Peyer's patch (tissue), 4 donors: ENCODE measurements at regions not wholly inside any gene's neighbourhood (a gene's known extent, or its start where the extent isn't known, plus 50 kb on each side); places are given as distances from the start of the nearest gene placed in this dataset.

ENCODE experiments used
- DNase-seq, 3 donors: peaks; one replicate each; pipeline ENCODE4 v3.0.0-alpha.2; 2017 to 2019
- H3K27ac ChIP-seq, 4 donors: fragments of 200-600 bp; sonication (generic); one replicate each; pipeline ENCODE4 v1.5.1; 2016 to 2019
- H3K27me3 ChIP-seq, 2 donors: fragments of 200-600 bp; sonication (generic); one replicate each; pipeline ENCODE4 v1.5.1; 2019
- H3K36me3 ChIP-seq, 3 donors: fragments of 200-600 bp; sonication (generic); one replicate each; pipeline ENCODE4 v1.5.1; 2016 to 2019
- H3K4me1 ChIP-seq, 4 donors: fragments of 200-600 bp; sonication (generic); one replicate each; pipeline ENCODE4 v1.5.1; 2016 to 2019
- H3K4me3 ChIP-seq, 4 donors: fragments of 200-600 bp; sonication (generic); 1 replicate in 3 of 4; 2 replicates in 1 of 4; pipeline ENCODE4 v1.5.1; 2016 to 2019; ENCODE audit warnings: mild to moderate bottlenecking in 1 of 4
- H3K9me3 ChIP-seq, 4 donors: fragments of 200-600 bp; sonication (generic); one replicate each; pipeline ENCODE4 v1.5.1; 2016 to 2019; ENCODE audit warnings: mild to moderate bottlenecking in 1 of 4
- CTCF ChIP-seq, 6 experiments: fragments of 450-650 bp in 4 of 6; fragments of 200-600 bp in 2 of 6; sonication (generic) in 1 of 6; IDR thresholded peaks; one replicate each; pipeline ENCODE4 v1.5.1; 2017 to 2019; ENCODE audit warnings: antibody characterized with exemption in 6 of 6, mild to moderate bottlenecking in 3 of 6, moderate library complexity in 1 of 6
- POLR2A ChIP-seq, 2 donors: fragments of 450-650 bp; IDR thresholded peaks; one replicate each; pipeline ENCODE4 v1.5.1; 2017; ENCODE audit warnings: antibody characterized with exemption in 2 of 2, mild to moderate bottlenecking in 2 of 2, moderate library complexity in 2 of 2

GRCh38 chr9:86713970-86714369 lies 233.3 kb downstream of the GAS1 start:
- Histone ChIP-seq H3K9me3 (no peaks in the 10 kb centered on the region), H3K27ac (no peak overlapping the region), H3K27me3 (no peaks in the 10 kb centered on the region), H3K4me1 (no peaks in the 10 kb centered on the region), H3K4me3 (no peak overlapping the region), H3K36me3 (no peaks in the 10 kb centered on the region)
- DNase-seq: no peak
- TF ChIP-seq POLR2A (IDR thresholded peaks at IDR 0.05): no peak
- TF ChIP-seq CTCF (IDR thresholded peaks at IDR 0.05): no peak

- Histone ChIP-seq H3K27ac (no peak overlapping the region), H3K4me1 (no peaks in the 10 kb centered on the region), H3K36me3 (no peaks in the 10 kb centered on the region), H3K9me3 (no peaks in the 10 kb centered on the region), H3K4me3 (no peak overlapping the region), H3K27me3 (no peaks in the 10 kb centered on the region)
- DNase-seq: no peak
- no peak for TF ChIP-seq CTCF (IDR thresholded peaks at IDR 0.05)
- no peak for TF ChIP-seq POLR2A (IDR thresholded peaks at IDR 0.05)
Observed at GRCh38 chr9:86713470-86713869, 233.8 kb downstream of the GAS1 start.

- TF ChIP-seq CTCF (IDR thresholded peaks at IDR 0.05) (no peak), POLR2A (IDR thresholded peaks at IDR 0.05) (no peak)
- H3K27ac ChIP-seq: no peak overlapping the region
- no peak for DNase-seq
Observed at GRCh38 chr9:86708918-86709835, 238.1 kb downstream of the GAS1 start.

GRCh38 chr9:86707932-86708510 lies 239.3 kb downstream of the GAS1 start:
- H3K27me3 ChIP-seq: no peaks in the 10 kb centered on the region
- no peak overlapping the region for H3K27ac ChIP-seq
- TF ChIP-seq CTCF (IDR thresholded peaks at IDR 0.05) (no peak), POLR2A (IDR thresholded peaks at IDR 0.05) (no peak)
- no peaks in the 10 kb centered on the region for H3K9me3 ChIP-seq
- H3K36me3 ChIP-seq: no peaks in the 10 kb centered on the region
- no peaks in the 10 kb centered on the region for H3K4me1 ChIP-seq
- no peak overlapping the region for H3K4me3 ChIP-seq
- no peak for DNase-seq

More at GRCh38 chr9:86708918-86709835, 238.1 kb downstream of the GAS1 start:
- Histone ChIP-seq H3K9me3 (no peaks in the 10 kb centered on the region), H3K4me1 (no peaks in the 10 kb centered on the region), H3K36me3 (no peaks in the 10 kb centered on the region), H3K27me3 (no peaks in the 10 kb centered on the region), H3K4me3 (no peak overlapping the region)

- TF ChIP-seq CTCF (IDR thresholded peaks at IDR 0.05): no peak
- no peak for TF ChIP-seq POLR2A (IDR thresholded peaks at IDR 0.05)
- H3K4me1 ChIP-seq: no peaks in the 10 kb centered on the region
- no peak overlapping the region for H3K27ac ChIP-seq
- no peak for DNase-seq
- no peaks in the 10 kb centered on the region for H3K36me3 ChIP-seq
- no peaks in the 10 kb centered on the region for H3K27me3 ChIP-seq
- H3K9me3 ChIP-seq: no peaks in the 10 kb centered on the region
- H3K4me3 ChIP-seq: no peak overlapping the region
Observed at GRCh38 chr9:86706391-86706790, 240.9 kb downstream of the GAS1 start.
